ENCODE measurements at regions not wholly inside any gene's neighbourhood (a gene's known extent, or its start where the extent isn't known, plus 50 kb on each side); places are given as distances from the start of the nearest gene placed in this dataset.

GRCh38 chr2:220646424-220646823 is 925.7 kb downstream of the EPHA4 start:
- TF ChIP-seq, protein P1, sequence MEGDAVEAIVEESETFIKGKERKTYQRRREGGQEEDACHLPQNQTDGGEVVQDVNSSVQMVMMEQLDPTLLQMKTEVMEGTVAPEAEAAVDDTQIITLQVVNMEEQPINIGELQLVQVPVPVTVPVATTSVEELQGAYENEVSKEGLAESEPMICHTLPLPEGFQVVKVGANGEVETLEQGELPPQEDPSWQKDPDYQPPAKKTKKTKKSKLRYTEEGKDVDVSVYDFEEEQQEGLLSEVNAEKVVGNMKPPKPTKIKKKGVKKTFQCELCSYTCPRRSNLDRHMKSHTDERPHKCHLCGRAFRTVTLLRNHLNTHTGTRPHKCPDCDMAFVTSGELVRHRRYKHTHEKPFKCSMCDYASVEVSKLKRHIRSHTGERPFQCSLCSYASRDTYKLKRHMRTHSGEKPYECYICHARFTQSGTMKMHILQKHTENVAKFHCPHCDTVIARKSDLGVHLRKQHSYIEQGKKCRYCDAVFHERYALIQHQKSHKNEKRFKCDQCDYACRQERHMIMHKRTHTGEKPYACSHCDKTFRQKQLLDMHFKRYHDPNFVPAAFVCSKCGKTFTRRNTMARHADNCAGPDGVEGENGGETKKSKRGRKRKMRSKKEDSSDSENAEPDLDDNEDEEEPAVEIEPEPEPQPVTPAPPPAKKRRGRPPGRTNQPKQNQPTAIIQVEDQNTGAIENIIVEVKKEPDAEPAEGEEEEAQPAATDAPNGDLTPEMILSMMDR (IDR thresholded peaks at IDR 0.05), result no peak
- no peak for TF ChIP-seq POLR2A (IDR thresholded peaks at IDR 0.05)

Data from transverse colon (tissue), 3 donors.